GM18498 (cell line): ENCODE measurements at regions not wholly inside any gene's neighbourhood (a gene's known extent, or its start where the extent isn't known, plus 50 kb on each side); places are given as distances from the start of the nearest gene placed in this dataset.

ENCODE experiments used
- ATAC-seq: cut with Tn5 transposase; IDR thresholded peaks from one replicate; pipeline ENCODE4 v1.9.1; 2021; ENCODE audit warnings: mild to moderate bottlenecking, moderate library complexity; ENCODE audit not compliant: unreplicated experiment

DNA sequence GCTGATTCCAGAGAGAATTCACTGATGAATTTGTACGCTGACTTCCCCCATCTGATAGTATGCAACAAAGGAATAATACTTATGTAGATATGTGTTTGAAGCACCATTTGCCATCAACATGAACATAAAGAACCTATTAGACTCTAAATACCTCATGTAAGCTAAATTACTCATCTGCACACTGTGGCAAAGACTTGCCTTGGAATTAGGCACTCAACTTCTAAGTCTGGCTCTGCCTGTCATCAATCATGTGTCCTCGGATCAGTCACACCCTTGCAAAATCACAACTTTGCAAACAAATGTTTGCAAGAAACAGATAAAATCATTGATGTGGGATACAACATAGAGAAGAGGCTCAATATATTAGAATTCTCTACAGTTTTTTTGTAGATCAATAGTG lies 169.9 kb upstream of the LDB2 start:
- ATAC-seq = no peak

DNA sequence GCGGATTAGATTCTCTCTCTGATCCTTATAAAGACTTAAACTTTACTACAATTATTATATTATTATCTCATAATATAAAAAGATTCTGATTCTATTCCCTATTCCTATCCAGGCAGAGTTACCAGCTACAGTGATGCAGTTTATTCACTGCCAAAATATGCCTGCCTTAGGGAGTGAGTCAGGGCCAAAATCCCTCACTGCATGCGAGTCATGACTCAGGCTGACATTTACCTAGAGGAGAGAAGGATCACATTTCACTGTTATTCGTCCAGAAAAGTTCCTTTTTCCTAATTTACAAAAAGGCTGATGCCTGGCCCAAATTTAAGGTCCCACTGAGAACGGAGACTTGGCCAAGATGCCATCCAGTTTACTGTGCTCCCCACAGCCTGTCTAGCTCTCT lies 168.5 kb upstream of the LDB2 start:
- ATAC-seq = no peak

DNA sequence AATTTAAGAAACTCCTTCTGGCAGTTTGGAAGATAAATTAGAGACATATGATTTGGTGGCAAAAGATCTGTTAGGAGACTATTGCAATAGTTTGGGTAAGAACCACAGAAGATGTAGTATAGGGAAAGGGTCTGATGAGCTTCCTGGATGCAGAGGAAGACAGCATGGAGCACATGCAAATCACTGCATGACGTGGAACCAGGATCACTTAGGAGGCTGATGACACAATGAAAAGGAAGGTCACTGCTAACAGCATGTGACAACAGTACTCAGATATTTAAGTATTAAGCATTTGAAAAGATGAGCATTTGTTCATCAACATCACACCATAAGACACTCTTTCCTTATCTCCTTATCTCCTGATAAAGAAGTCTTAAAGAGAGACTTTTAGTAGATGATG lies 167.8 kb upstream of the LDB2 start:
- no peak for ATAC-seq

DNA sequence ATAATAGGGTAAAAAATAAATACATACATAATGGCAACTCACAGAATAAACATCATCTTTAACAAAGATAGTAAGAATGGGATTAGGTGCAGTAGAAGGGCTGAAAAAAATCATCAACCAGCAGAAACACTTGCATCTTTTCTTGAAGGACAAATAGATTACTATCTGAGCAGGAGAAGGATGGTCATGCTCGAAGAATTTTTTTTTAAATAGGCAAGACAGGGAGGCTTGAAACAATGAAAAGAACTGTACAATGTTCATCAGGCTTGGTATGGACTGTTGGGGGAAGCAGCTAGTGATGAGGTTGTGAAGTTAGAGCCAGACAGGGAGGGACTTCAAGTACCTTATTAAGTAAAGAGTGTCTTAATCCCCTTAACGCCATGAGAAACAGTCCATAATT lies 167.4 kb upstream of the LDB2 start:
- no peak for ATAC-seq

DNA sequence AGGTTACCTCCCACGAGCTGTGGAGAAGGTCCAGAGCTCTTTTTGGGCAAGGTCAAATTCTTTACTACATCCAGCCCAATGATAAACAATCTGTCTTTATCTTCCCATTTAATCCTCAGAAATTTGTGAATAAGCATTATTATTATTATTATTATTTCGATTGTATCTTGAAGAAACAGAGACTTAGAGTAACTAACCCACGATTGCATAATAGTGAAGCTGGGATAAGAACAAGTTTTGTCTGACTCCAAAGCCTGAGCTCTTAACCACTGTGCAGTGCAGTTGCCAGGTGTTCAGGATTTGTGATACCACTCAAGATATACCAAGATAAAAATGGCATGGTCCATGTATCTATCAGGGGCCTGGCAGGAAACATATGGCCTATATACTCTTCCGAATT lies 166.5 kb upstream of the LDB2 start:
- ATAC-seq = no peak

DNA sequence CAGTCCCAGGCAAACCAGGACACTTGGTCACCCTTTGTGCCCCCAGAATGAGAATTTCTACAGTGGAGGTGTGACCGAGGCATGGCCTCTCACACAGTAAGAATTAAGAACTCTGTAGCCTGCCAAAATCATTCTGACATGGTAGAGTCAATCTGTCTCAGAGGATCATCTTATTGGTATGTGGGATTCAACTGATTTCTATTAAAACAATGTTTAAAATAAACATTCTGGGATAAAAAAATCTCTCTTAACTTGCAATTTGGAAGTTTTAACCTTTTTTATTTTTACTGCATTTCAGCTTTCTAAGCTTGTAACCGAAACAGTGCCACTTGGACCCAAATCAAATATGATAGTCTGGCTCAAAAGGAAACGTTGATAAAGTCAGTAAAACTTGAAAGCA lies 165.4 kb upstream of the LDB2 start:
- ATAC-seq = no peak

DNA sequence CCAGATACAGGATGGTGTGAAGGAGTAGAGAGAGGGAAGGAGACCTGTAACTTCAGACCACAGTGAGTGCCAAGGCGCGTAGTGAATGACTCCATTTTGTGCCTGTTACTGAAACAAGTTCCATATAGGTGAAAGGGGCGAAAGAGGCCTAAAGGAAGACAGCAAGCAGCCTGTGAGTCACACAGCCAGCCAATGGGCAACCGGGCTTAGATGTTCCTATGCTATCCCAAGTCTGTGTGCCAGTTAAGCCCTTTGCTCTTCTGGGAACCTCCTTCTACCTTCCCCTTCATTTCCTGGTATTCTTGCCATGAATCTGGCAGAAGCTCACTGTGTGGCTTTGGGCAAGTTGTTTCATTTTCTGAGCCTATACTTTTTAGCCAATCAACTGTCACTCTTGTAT lies 161.8 kb upstream of the LDB2 start:
- ATAC-seq = no peak

DNA sequence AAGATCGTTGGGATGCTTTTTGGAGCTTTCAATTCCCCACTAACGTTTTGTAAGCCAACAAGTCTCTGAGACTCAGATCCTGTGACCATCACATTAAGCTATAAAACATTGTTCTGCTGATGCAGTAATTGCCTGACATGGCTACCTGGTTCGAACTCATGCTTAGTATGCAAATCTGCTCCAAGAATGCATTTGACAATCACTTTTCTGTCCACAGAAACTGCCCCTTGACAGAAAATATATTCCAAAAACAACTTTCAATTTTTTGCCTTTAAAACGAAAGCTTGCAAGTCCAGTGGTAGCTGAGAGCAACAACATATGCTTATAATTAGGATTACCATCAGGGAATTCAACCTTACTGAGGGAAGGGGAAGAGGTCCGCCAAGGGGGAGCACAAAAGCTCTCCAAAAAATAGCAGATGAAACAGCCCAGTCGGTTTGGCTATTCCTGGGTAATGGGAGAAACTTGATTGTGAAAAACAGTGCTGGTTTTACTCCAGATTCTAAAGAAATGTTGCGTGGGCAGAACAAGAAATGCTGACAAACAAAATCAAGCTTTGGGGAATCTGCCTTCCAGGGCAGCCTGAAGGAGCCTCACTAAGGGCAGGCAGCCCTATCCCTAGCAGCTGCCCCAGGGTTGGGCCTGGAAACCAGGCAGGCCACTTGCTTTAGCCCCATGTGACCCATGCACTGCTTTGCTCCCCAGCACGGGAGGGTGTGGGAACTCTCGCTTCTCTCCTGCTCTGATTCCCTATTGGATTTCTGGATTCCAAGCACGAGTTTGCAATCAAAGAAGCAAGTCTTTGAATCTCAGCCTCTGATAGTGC lies 160.7 kb upstream of the LDB2 start:
- ATAC-seq = no peak

DNA sequence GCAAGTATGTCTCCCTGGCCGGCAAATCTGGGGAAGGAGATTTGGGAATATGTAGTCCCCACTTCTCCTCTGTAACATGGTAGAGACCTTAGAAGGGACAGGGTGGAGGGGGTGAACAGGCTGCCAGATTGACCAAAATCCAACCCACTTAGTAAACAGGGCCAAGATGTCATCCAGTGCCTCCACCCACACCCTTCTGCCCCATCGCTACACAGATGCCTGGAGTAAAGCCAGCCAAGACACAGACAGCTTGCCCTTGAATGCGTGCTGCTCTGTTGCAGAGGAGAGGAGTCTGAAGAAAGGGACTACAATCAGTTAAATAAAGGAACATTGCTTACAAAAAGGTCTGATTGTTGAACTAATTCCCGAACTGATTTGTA lies 160.1 kb upstream of the LDB2 start:
- ATAC-seq = no peak

DNA sequence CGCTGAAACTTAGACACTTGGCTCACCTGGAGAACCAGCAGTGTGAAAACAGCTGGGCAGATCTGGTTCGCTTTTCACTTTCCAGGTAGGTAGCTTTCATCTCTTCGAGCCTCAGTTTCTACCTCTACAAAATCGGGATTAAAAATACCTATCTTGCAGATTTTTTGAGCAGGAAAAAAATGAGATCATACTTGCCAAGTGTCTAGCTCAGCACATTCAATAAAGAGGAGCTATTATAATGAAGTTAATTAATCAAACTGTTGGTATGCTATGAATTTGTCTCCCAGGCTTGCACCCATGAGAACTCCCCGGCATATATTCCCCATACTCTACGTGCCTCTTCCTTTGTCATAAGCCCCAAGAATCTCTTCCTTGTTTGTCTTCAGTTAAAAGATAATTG lies 158.6 kb upstream of the LDB2 start:
- ATAC-seq = no peak

DNA sequence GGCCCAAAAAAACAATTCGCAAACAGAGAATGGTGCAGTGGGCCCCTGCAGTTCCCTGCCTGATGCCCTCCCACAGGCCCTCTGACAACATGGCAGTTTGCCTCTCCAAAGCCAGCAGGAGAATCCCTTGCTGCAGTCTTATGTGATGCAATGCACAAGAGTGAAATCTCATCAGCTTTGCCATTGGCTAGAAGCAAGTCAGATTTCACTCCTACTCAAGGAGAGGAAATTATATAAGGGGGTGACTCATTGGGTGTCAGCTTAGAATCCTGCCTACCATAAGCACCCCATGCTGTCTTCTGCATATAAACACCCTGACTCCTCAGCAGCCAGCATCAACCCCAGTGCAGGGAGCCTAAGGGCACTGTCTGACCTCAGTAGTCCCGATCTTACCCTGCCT lies 157.3 kb upstream of the LDB2 start:
- no peak for ATAC-seq

DNA sequence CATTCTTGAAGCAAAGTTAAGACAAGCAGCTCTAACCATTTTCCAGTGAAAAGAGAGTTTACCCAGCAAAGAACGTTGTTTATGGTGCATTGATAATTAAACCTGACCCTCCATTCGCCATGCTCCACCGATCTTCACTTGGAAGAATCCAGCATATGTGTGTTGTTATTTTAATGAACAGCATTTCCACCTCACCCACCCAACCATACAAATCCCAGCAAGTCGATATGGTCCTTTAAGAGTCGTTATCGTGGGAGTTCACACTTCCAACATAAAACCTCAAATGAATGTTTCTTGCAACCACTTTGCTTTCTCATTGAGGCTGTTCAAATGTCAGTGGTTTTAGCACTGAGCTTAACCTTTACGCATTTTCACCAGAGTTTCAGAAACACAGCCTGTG lies 147.4 kb upstream of the LDB2 start:
- no peak for ATAC-seq

DNA sequence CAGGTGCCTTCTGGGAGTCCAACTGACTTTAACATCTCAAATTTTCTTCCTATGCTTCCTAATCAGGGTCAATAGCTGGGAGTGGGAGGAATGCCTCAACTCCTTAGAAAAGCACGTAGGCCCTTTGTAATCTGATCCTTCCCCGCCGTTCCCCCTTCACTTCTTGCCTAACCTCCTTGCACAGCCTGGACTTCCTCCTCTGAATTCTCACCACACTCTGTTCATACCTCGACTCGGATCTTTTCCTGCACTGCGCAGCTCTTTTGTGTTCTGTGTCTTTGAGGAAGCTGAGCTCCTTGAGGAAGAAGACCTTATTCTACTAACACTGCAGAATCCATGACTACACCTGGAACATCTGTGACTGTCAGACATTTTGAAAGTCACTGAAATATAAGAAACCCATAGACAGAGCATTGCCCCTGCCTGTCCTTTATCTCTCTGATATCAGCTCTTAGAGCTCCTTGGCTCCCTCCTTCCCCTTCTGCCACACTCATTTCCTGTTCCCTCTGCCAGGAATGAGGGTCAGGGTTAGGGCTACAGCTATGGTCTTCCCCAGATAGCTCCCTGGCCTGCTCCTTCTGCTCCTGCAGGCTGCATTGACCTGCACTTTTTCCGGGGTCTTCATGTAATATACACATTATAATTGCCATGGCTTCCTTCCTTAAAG lies 140.2 kb upstream of the LDB2 start:
- ATAC-seq = no peak

DNA sequence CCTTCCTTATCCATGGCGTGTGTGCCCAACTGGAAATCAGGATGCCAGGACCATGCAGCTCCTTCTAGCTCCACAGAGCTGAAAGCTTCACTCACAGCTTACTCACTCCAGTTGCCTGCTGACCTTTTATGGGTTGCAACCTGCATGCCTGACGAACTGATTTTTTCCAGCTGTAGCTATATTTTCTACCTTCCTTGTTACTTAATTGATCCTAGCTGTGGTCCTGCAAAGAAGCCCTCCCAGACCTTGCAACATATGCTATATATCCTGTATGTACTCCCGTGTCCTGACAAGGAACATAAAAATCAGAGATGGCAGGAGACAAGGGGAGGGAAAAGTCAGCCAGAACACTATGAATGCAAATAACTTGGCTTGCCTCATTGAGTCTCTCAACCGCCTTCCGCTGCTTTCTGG lies 135.3 kb upstream of the LDB2 start:
- no peak for ATAC-seq

DNA sequence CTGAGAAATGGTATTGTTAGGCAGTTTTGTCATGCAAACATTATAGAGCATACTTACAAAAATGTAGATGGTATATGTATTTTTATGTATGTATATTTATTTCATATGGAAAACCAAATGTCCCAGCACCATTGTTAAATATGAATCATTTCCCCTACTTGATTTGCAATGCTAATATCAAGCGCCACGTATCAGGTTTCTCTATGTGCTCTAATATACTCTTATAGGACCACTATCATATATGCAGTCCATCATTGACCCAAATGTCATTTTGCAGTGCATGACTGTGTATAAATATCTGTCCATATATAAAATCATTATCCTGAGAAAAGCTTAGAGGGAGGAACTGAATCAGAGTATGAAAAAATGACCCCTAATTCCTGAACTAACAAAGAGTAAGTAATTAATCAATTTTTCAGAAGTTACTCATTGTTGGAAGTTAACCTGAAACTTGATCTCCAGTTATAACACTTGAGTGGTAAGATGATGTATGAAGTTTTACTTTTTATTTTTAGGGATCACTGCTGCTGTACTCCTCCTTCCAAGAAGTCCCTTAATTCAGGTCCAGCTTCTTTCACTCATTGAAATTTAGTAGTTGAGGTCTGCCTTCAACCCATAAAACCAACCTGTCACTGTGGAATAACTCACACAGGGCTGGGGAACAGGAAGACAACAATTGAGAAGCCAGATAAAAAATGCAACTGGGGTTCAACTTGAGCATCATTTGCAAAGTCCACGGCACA lies 134.8 kb upstream of the LDB2 start:
- no peak for ATAC-seq

DNA sequence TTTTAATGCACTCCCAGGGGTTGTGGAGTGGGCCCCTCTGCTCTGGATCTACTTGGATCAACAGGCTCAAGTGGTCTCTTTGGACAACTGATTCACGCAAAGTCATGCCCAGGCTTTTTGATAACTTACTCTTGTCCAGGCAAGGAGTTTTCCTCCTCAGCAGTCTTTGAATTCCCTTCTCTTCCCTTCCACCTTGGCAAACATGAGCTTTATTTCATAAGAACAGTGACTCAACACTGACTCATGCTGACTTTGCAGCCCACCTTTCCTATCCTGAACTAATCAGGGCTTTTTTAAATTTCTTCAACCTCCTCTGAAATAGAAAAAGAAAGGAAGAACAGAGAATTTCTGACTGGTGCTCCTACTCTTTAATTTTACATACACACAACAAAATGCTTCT lies 132.1 kb upstream of the LDB2 start:
- ATAC-seq = no peak

DNA sequence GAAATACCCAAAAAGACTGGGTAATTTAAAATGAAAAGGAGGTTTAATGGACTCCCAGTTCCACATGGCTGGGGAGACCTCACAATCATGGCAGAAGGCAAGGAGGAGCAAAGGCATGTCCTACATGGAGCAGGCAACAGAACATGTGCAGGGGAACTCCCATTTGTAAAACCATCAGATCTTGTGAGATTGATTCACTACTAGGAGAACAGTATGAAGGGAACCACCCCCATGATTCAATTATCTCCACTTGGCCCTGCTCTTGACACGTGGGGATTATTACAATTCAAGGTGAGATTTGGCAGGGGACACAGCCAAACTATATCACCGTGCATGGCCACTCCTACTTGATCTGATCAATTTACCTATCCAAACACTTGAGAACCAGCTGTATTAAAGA lies 131.5 kb upstream of the LDB2 start:
- no peak for ATAC-seq

DNA sequence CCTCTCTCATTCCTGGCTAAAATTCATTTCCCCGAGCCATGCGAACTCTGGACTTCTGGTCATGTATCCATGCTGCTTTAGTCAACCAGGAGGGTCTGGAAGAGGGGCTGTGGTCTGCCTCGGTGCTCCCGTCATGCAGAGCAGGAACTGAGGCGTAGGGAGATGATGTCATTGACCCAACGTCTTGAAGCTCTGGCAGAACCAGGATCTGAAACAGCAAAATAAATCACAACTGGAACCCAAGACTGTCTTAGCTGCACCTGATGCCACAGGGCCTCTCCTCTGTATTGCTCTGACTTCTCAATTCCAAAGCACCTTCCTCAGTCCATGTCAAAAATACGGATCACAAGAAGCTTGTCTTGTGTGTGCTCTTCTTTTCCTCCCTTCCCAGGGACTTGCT lies 131.0 kb upstream of the LDB2 start:
- no peak for ATAC-seq

DNA sequence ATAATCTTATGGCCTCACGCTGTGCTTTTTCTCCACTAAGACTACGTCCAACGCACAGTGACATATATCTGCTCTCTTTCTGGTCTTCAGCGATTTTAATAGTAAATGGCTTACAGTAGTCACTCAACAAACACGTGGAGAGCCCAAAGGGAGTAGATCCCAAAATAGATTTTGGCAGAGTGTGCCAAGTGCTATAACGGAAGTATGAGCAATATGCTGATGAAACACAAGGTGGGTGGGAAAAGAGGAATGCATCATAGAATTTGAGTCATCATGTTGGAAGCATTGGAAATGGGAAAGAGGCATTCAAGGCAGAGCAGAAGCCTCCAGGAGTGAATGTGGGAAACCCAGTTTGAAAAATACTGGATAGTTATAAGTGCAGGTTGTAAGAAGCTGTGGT lies 129.1 kb upstream of the LDB2 start:
- ATAC-seq = no peak

DNA sequence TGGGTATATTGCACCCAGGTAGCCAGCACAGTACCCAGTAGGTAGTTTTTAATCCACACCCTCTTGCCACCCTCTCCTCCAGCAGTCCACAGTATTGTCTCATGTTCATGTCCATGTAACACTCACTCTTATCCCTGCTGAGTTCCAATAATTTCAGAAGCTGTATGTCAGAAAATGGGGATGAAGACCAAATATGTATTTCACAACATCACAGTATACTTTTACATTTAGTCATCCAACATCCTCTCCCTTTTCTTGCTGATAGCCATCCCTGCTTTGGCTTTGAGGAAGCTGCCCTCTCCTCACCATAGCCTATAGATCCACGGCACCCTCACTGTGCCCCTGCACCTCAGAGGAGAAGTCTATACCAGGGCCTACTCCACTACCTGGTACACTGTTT lies 126.0 kb upstream of the LDB2 start:
- no peak for ATAC-seq

DNA sequence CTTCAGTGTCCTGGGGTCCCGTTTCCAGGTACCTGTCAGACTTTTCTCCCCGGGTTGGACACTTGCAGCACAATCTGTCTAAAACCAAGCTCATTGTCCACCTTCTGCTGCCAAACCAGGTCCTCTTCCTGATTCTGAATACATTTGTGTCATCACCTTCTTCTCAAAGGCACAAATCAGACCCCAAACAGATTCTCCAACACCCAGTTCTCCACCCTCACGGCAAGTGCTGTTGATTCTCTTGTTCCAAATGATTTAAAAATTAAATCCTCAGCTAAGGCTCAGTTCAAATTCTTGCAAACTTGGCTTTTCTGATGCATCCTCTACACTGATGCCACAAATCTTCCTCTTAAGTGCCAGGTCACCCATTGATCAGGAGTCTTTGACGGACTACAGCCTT lies 122.5 kb upstream of the LDB2 start:
- ATAC-seq = no peak

DNA sequence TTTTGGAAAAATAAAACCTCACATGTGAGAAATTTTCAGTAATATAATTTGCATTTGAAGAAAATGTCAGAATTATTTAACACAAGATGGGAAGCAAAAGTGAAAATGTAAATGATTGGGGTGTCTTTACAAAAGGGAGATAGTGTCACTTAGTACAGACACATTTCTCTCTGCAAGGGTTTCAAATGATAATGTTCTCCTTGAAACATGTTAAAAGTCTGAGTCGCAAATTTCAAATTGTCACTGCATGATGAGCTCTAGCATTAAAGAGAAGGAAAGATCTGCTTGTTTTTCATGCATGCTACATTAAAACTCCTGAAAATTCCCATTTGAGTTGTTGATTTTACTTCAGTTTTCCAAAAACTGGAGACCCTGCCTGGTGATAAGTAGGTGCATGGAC lies 122.0 kb upstream of the LDB2 start:
- no peak for ATAC-seq
